Body of pancreas (tissue), 4 donors: ENCODE measurements at regions not wholly inside any gene's neighbourhood (a gene's known extent, or its start where the extent isn't known, plus 50 kb on each side); places are given as distances from the start of the nearest gene placed in this dataset.

Experiments
- POLR2A ChIP-seq, 3 donors: fragments of 450-650 bp; IDR thresholded peaks; one replicate each; pipeline ENCODE4 v1.6.1; 2016; ENCODE audit warnings: antibody characterized with exemption in 3 of 3, mild to moderate bottlenecking in 2 of 3
- TF ChIP-seq, protein P1 (sequence below), 7 experiments: fragments of 450-650 bp in 4 of 7; fragments of 200-600 bp in 3 of 7; sonication (generic) in 3 of 7; IDR thresholded peaks; one replicate each; pipeline ENCODE4 v1.5.1; 2016 to 2019; ENCODE audit warnings: antibody characterized with exemption in 7 of 7

DNA sequence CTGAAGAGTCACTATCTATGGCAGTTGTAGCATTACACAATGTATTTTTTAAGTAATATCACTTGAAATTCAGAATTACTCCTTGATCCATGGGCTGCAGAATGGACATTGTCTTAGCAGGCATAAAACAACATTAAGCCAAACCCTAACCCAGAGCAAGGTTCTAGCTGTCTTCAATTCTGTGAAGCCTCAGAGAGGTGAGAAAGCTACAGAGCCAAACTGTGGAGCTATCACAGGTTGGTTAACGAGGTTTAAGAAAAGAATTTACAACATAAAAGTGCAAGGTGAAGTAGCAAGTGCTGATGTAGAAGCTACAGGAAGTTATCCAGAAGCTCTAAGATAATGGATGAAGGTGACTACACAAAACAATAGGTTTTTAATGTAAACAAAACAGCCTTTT is 582.7 kb upstream of the POT1 start:
- TF ChIP-seq, protein P1, sequence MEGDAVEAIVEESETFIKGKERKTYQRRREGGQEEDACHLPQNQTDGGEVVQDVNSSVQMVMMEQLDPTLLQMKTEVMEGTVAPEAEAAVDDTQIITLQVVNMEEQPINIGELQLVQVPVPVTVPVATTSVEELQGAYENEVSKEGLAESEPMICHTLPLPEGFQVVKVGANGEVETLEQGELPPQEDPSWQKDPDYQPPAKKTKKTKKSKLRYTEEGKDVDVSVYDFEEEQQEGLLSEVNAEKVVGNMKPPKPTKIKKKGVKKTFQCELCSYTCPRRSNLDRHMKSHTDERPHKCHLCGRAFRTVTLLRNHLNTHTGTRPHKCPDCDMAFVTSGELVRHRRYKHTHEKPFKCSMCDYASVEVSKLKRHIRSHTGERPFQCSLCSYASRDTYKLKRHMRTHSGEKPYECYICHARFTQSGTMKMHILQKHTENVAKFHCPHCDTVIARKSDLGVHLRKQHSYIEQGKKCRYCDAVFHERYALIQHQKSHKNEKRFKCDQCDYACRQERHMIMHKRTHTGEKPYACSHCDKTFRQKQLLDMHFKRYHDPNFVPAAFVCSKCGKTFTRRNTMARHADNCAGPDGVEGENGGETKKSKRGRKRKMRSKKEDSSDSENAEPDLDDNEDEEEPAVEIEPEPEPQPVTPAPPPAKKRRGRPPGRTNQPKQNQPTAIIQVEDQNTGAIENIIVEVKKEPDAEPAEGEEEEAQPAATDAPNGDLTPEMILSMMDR (IDR thresholded peaks at IDR 0.05): no peak
- no peak for TF ChIP-seq POLR2A (IDR thresholded peaks at IDR 0.05)
